Esophagus muscularis mucosa (tissue), 4 donors: ENCODE measurements at regions not wholly inside any gene's neighbourhood (a gene's known extent, or its start where the extent isn't known, plus 50 kb on each side); places are given as distances from the start of the nearest gene placed in this dataset.
"Not testable (repeated sequence)": the region's sequence is repeated elsewhere in the genome, so short reads cannot be mapped to it uniquely, and the experiment has no call there.

Experiments used
- DNase-seq: peaks from one replicate; pipeline ENCODE4 v3.0.0-alpha.2; 2017; ENCODE audit errors: extremely low spot score
- H3K27ac ChIP-seq, 4 donors: fragments of 200-600 bp; sonication (generic); replicated peaks in 1 of 4; 1 replicate in 3 of 4; 2 replicates in 1 of 4; pipeline ENCODE4 v1.5.1; 2016 to 2019; ENCODE audit warnings: mild to moderate bottlenecking in 1 of 4
- H3K27me3 ChIP-seq, 4 donors: fragments of 200-600 bp; sonication (generic); one replicate each; pipeline versions ENCODE4 v1.5.1 to v1.6.0; 2016 to 2019
- H3K36me3 ChIP-seq, 4 donors: fragments of 200-600 bp; sonication (generic); one replicate each; pipeline ENCODE4 v1.5.1; 2016 to 2019
- H3K4me1 ChIP-seq, 4 donors: fragments of 200-600 bp; sonication (generic); one replicate each; pipeline ENCODE4 v1.5.1; 2016 to 2019
- H3K4me3 ChIP-seq, 4 donors: fragments of 200-600 bp; sonication (generic); 1 replicate in 2 of 4; 2 replicates in 2 of 4; pipeline ENCODE4 v1.5.1; 2016 to 2019; ENCODE audit warnings: mild to moderate bottlenecking in 4 of 4, moderate library complexity in 1 of 4
- H3K9me3 ChIP-seq, 4 donors: fragments of 200-600 bp; sonication (generic); 1 replicate in 3 of 4; 2 replicates in 1 of 4; pipeline ENCODE4 v1.5.1; 2016 to 2019
- EP300 ChIP-seq: sonication (generic); formaldehyde crosslinking; IDR thresholded peaks from one replicate; pipeline ENCODE4 v1.6.1; 2017; ENCODE audit warnings: antibody characterized with exemption
- POLR2A ChIP-seq: fragments of 450-650 bp; IDR thresholded peaks from one replicate; pipeline ENCODE4 v1.6.1; 2017; ENCODE audit warnings: antibody characterized with exemption, moderate library complexity, mild to moderate bottlenecking, low read depth
- POLR2AphosphoS5 ChIP-seq, 2 donors: sonication (generic); formaldehyde crosslinking; IDR thresholded peaks; one replicate each; pipeline ENCODE4 v1.6.1; 2017; ENCODE audit warnings: antibody characterized with exemption in 2 of 2
- WGBS: methylation state at CpG from one replicate; pipeline ENCODE4 v1.1.5; 2018; 5-methylcytosine and 5-hydroxymethylcytosine counted together
- intact Hi-C: fragments of 100-400 bp; cut with DNase I; formaldehyde crosslinking; loops from one replicate; pipeline ENCODE4 v1.15.1; 2023
- TF ChIP-seq, protein P1 (sequence below), 3 experiments: fragments of 200-600 bp in 2 of 3; fragments of 450-650 bp in 1 of 3; sonication (generic) in 2 of 3; IDR thresholded peaks; one replicate each; pipeline ENCODE4 v1.5.1; 2017 to 2019; ENCODE audit warnings: antibody characterized with exemption in 3 of 3, mild to moderate bottlenecking in 2 of 3, moderate library complexity in 1 of 3

DNA sequence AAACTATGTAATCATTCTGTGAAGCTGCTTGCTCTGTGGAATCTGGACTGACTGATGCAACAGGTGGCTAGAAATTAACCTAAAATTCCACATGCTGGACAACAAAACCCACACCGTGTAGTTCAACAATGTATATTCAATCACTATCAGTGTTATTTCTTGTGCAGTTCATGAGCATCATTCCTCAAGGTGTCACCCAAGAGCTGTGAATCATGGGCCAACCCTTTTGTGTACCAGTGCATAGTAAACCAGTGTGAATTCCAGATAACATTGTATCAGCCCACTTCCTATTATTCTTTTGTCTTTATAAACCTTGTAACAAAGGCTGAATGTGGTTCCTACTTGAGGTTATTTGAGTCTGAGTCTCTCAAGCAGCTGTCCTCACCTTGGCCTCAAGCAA, 905.2 kb upstream of the ZNF722 start:
- peaks cover 0 to 33% (median 20%) of the 10 kb centered on the region in 4 donors for H3K9me3 ChIP-seq
- H3K4me3 ChIP-seq, result no peak overlapping the region
- no peak overlapping the region for H3K27ac ChIP-seq
- no peaks in the 10 kb centered on the region for H3K27me3 ChIP-seq
- no peaks in the 10 kb centered on the region for H3K4me1 ChIP-seq
- 50% methylated on average over 1 of the region's 1 CpG for WGBS
- peak; percentile 75 for DNase-seq
- intact Hi-C loops, result no loop called here
- H3K36me3 ChIP-seq, result no peaks in the 10 kb centered on the region
- TF ChIP-seq, protein P1, sequence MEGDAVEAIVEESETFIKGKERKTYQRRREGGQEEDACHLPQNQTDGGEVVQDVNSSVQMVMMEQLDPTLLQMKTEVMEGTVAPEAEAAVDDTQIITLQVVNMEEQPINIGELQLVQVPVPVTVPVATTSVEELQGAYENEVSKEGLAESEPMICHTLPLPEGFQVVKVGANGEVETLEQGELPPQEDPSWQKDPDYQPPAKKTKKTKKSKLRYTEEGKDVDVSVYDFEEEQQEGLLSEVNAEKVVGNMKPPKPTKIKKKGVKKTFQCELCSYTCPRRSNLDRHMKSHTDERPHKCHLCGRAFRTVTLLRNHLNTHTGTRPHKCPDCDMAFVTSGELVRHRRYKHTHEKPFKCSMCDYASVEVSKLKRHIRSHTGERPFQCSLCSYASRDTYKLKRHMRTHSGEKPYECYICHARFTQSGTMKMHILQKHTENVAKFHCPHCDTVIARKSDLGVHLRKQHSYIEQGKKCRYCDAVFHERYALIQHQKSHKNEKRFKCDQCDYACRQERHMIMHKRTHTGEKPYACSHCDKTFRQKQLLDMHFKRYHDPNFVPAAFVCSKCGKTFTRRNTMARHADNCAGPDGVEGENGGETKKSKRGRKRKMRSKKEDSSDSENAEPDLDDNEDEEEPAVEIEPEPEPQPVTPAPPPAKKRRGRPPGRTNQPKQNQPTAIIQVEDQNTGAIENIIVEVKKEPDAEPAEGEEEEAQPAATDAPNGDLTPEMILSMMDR (IDR thresholded peaks at IDR 0.05), result no peak
- no peak for TF ChIP-seq EP300
- no peak for TF ChIP-seq POLR2AphosphoS5 (IDR thresholded peaks at IDR 0.05)
- TF ChIP-seq POLR2A, result no peak

DNA sequence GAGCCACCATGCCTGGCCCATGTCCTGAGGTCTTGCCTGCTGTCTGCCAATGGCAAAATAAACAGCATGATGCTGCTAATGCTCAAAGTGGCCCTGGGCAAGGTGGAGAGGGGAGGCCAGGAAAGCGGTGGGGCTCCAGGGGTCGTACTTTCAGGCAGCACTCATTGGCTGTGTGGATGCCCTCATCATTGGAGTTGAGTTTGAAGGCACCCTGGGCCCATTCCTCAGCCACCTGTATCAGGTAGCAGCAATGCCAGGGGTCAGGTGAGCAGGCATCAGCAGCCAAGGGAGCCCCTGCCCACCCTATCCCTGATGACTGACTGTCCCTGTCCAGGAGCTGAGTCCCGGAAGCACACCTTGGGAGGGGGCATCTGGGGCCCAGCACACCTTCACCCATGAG, 902.5 kb upstream of the ZNF722 start:
- intact Hi-C loops, result no loop called here
- no peak for TF ChIP-seq POLR2AphosphoS5 (IDR thresholded peaks at IDR 0.05)
- TF ChIP-seq, protein P1 (IDR thresholded peaks at IDR 0.05), result no peak
- no peak for TF ChIP-seq POLR2A
- TF ChIP-seq EP300, result no peak
- peaks cover 0 to 31% (median 9%) of the 10 kb centered on the region in 4 donors for H3K9me3 ChIP-seq
- no peaks in the 10 kb centered on the region for H3K4me1 ChIP-seq
- DNase-seq, result peak; percentile 57
- H3K36me3 ChIP-seq, result no peaks in the 10 kb centered on the region
- H3K27me3 ChIP-seq, result no peaks in the 10 kb centered on the region
- 93% methylated on average over 2 of the region's 3 CpGs for WGBS
- H3K4me3 ChIP-seq, result no peak overlapping the region
- H3K27ac ChIP-seq, result no peak overlapping the region

DNA sequence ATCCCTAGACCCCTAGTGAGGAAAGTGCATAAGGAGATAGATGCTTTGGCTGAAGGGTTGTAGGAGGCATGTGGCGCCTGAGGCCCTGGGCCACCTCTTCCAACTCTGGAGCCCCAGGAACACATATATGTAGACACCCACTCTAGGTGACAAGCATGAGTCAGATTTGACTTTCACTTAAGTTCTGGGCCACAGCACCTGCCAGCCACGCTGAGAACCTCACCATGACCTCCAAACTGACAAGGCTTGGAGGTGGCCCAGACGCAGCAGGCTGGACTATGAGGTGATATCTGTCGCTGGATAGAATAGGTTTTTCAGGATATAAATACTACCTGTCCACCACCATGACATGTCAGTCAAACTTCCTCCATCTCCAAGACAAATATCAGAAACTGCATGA, 894.0 kb upstream of the ZNF722 start:
- Histone ChIP-seq H3K9me3 (peaks cover 0 to 11% (median 1%) of the 10 kb centered on the region in 4 donors), H3K4me3 (no peak overlapping the region), H3K27ac (no peak overlapping the region), H3K36me3 (no peaks in the 10 kb centered on the region), H3K4me1 (no peaks in the 10 kb centered on the region), H3K27me3 (no peaks in the 10 kb centered on the region)
- no peak for DNase-seq
- 73% methylated on average over 4 of the region's 4 CpGs for WGBS
- intact Hi-C loops, result no loop called here
- TF ChIP-seq, protein P1 (IDR thresholded peaks at IDR 0.05), result no peak
- TF ChIP-seq POLR2A, result no peak
- TF ChIP-seq POLR2AphosphoS5 (IDR thresholded peaks at IDR 0.05), result no peak
- no peak for TF ChIP-seq EP300

DNA sequence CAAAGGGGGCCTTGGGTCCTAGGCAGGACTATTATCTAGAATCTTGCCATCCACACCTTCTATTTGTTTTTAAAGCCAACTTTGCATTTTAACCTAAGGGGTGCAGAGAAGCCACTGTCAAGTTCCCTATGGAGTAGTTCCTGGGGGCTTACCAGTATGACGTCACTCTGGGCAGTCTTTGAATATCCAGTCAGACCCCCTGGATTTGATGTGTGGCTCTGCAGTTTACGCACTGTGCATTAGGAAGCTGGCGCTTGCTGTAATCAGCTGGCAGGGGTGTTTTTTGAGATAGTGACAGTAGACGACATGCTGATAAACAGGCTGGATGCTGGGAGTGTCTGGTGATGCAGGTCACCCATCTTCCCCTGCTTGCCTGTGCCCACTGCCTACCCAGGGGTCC, 892.7 kb upstream of the ZNF722 start:
- TF ChIP-seq, protein P1 (IDR thresholded peaks at IDR 0.05), result no peak
- no peak for TF ChIP-seq POLR2AphosphoS5 (IDR thresholded peaks at IDR 0.05)
- no peak for DNase-seq
- WGBS, result 90% methylated on average over 3 of the region's 4 CpGs

DNA sequence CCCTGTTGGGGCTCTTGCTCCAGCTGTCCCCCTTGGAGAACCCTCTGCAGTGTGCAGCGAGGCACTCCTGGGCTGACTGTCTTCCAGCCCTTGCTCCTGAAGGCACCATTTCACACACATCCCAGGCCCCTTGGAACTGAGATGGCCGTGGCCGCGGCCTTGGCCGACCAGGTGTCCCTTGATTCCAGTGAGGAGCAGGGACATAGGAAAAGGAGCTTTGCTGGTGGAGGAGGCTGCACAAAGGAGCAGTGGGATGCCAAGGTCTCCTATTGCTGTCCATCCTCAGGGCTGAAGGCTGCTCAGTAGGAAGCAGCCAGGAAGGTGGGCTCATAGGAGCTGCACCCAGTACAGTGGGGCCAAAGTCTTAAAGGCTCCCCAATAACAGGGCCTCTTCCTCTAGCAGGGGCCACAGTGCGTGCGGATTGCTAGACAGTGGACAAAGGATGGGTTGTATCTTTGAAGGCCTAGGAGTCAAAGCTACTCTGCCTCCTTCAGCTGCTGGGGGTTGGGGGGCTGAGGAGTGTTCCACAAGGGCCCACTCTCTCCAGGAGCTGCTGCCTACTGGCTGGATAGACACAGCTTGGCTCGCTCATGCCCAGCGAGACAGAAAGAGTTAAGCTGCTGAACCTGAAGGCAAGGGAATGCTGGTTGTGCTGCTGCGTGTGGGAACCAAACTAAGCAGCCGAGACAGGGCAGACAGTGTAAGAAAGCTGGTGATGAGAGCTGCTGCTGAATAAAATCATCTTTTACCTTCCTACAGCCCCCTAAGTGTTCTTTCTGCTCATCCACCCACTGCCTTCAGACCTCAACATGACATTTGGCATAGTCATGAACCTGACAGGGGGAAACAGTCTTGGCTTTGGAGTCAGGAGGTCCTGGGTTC, 891.9 kb upstream of the ZNF722 start:
- intact Hi-C loops, result no loop called here
- WGBS, result 81% methylated on average over 5 of the region's 11 CpGs
- Histone ChIP-seq H3K27ac (no peak overlapping the region), H3K27me3 (no peaks in the 10 kb centered on the region), H3K9me3 (peaks cover 0 to 5% (median 1%) of the 10 kb centered on the region in 4 donors), H3K4me1 (no peaks in the 10 kb centered on the region), H3K36me3 (no peaks in the 10 kb centered on the region), H3K4me3 (no peak overlapping the region)
- DNase-seq, result peak; percentile 78
- TF ChIP-seq, protein P1 (IDR thresholded peaks at IDR 0.05), result no peak
- TF ChIP-seq EP300 (no peak), POLR2A (no peak), POLR2AphosphoS5 (IDR thresholded peaks at IDR 0.05) (no peak)

More for the DNA sequence above, 892.7 kb upstream of the ZNF722 start:
- H3K9me3 ChIP-seq, result peaks cover 0 to 5% (median under 1%) of the 10 kb centered on the region in 4 donors
- H3K4me1 ChIP-seq, result no peaks in the 10 kb centered on the region
- no peak overlapping the region for H3K4me3 ChIP-seq
- H3K27me3 ChIP-seq, result no peaks in the 10 kb centered on the region
- H3K36me3 ChIP-seq, result no peaks in the 10 kb centered on the region
- H3K27ac ChIP-seq, result no peak overlapping the region
- intact Hi-C loops, result no loop called here

DNA sequence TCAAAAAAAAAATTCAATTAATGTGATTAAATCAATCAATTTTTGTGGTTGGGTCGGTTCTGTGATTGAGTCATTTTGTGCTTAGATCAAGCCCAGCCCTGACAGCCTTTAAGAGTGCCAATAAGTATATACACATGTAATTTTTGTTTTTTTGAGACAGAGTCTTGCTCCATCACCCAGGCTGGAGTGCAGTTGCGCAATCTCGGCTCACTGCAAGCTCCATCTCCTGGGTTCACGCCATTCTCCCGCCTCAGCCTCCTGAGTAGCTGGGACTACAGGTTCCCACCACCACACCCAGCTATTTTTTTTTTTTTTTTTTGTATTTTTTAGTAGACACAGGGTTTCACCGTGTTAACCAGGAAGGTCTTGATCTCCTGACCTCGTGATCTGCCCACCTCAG, 887.1 kb upstream of the ZNF722 start:
- 81% methylated on average over 7 of the region's 7 CpGs for WGBS
- H3K27ac ChIP-seq, H3K4me1 ChIP-seq, H3K4me3 ChIP-seq, intact Hi-C loops, H3K36me3 ChIP-seq, H3K27me3 ChIP-seq, DNase-seq: not testable (repeated sequence)
- peaks cover 0 to 24% (median 11%) of the 10 kb centered on the region in 4 donors for H3K9me3 ChIP-seq
